Stimulated activated CD8-positive, alpha-beta memory T cell treated with anti-CD3 and anti-CD28 coated beads, Interleukin-7, amount 100 ng/mL, for 1 hour (primary cell): ENCODE measurements at regions not wholly inside any gene's neighbourhood (a gene's known extent, or its start where the extent isn't known, plus 50 kb on each side); places are given as distances from the start of the nearest gene placed in this dataset.
"Not testable (repeated sequence)": the region's sequence is repeated elsewhere in the genome, so short reads cannot be mapped to it uniquely, and the experiment has no call there.

Experiments used
- DNase-seq, 2 donors: peaks; one replicate each; pipeline ENCODE4 v3.0.0-alpha.2; 2020; ENCODE audit warnings: low read depth in 2 of 2

GRCh38 chr16:33583702-33584101 lies 124.3 kb downstream of the TP53TG3F start:
- DNase-seq = not testable (repeated sequence)

DNA sequence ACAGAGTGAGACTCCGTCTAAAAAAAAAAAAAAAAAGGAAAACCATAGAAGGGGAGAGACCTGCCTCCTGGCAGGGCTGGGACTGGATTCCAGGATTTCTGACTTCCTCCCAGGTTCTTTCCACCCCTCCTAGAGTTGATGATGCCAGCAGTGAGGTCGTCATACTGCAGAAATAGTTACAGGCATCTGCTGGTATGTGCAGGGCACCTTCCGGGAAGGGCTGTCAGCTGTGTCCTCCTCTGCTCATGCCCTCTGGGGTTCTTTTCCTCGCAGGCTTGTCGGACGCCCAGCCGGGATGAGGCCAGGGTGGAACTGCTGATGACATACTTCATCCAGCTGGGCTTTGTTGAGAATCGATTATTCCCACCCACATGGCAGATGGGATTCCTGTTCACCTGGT lies 129.2 kb downstream of the TP53TG3F start:
- DNase-seq = not testable (repeated sequence)

DNA sequence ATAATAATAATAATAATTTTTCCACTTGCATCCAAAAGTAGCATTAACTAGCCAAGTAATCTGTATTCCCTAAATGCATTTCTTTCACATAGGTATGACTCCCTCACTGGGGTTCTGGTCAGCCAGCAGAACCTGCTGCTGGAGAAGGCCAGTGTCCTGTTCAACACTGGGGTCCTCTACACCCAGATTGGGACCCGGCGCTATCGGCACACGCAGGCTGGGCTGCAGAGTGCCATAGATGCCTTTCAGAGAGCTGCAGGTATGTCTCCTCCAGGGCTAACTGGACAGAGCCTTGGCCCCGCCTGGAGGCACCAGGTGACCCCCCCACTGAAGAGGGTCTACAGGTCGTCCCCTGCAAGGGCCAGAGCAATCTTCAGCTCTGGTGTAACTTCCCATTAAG lies 133.9 kb downstream of the TP53TG3F start:
- not testable (repeated sequence) for DNase-seq

- DNase-seq = not testable (repeated sequence)
These were observed 135.7 kb downstream of the TP53TG3F start for GRCh38 chr16:33595074-33595473.

- not testable (repeated sequence) for DNase-seq
These were observed 141.6 kb downstream of the TP53TG3F start for GRCh38 chr16:33601029-33601428.

DNA sequence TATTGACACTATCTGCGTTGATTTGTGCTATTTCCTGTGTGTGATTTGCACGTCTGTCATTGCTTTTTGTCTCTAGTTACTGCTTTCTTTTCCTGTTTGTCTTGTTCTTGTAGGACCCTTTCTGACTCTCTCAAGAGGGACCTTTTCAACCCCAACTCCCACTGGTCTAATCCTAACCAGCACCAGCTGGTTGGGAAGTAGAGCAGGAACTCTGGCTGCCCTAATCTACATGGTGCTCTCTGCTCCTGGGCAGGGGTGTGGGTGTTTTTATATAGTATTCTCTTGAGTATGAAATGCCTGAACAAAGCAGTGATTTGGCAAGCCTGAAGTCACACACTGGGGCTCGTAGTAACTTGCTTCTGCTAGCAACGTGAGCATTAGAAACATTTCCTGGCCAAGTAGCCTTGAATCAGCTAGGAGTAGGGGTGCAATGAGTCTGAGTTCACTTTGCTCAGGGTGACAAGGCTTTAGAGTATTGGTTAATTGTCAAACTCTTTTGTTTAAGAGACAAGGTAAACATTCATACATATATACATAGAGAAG lies 164.2 kb downstream of the TP53TG3F start:
- not testable (repeated sequence) for DNase-seq

DNA sequence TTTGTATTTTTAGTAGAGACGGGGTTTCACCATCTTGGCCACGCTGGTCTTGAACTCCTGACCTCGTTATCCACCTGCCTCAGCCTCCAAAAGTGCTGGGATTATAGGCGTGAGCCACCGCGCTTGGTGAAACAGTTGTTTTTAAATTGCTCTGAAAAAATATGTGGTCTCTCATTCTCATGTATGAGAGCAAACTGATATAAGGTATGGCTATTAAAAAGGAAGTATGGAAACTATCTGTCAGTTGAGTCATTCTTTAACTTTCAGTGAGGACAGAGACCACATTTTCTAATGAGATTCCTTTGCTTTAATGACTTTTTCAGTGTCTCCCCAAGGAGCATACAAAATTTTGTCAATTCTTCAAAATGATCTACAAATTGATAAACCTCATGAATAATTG lies 169.5 kb downstream of the TP53TG3F start:
- DNase-seq = not testable (repeated sequence)

DNA sequence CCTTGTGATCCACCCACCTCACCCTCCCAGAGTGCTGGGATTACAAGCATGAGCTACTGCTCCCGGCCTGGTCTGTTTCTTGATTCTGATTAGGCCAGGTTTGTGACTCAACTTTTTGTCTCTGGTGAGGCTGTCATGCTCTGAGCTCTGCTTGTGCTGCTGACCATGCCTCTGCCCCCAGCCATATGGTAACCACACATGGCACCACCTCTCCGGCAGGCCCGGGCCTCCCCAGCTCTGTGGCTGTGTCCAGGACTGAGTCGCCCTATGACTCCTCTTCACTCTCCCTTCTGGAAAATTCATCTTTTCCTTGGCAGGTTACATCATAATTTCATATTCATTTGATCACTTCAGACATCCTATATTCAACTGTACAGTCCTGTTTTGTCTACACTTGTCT lies 172.3 kb downstream of the TP53TG3F start:
- not testable (repeated sequence) for DNase-seq

GRCh38 chr16:33634057-33634456 lies 174.6 kb downstream of the TP53TG3F start:
- DNase-seq = not testable (repeated sequence)

- not testable (repeated sequence) for DNase-seq
These were observed 177.3 kb downstream of the TP53TG3F start for GRCh38 chr16:33636760-33637159.

DNA sequence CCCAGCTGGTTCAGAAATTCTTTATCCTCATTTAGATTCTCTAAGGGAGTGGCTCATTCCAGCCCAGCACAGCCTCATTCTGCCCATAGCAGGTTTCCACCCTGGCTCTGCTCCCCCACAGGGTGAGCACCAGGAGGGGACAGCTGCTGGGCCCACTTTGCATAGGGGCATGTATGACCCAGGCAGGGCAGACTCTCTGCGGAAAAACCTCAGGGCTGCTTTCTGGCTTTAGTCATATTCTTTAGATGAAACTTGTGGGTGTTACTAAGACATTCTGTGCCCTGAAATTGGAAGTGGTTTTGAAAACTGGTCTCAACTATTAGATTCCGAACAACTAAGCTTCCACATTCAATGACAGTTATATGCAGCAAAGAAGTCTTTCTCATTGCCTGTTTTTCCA lies 183.9 kb downstream of the TP53TG3F start:
- DNase-seq = not testable (repeated sequence)

- DNase-seq = not testable (repeated sequence)
These were observed 184.4 kb downstream of the TP53TG3F start for GRCh38 chr16:33643698-33644381.

- DNase-seq = not testable (repeated sequence)
These were observed 187.0 kb downstream of the TP53TG3F start for GRCh38 chr16:33646386-33646785.

DNA sequence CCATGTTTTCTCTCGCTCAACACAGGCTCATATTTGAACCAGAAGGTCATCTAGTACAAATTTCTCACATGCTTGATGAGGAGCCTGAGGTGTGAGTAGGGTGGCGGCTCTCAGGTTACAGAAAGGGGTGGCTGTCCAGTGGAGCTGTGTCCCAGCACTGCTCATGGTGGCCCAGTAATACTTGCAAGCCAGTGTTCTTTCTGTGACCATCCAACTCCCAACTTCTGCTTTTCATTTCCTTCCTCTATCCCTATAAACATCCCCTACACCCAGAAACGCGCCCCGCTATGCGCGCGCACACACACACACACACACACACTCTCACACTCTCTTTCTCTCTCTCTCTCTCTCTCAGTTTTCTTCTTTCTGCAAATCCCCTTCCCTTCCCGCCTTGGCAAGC lies 196.3 kb downstream of the TP53TG3F start:
- DNase-seq = not testable (repeated sequence)

DNA sequence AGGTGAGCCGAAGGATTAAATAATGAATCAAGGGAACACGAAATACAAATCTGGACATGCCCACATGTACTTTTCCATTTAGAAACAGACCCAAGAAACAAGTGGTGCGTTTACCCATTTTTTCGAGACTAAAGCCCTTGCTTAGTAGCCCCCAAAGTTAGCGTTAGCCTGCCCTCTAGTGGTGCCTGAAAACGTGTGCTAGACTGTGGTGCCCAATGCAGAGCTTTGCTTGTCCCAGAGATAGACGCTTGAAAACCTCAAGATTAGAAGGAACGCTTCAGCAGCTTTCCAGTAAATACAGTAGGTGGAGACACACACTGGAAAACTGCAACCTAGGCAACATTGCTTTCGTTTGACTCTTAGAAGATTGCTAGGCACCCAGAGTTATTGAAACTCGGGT lies 197.0 kb downstream of the TP53TG3F start:
- not testable (repeated sequence) for DNase-seq

- DNase-seq = not testable (repeated sequence)
These were observed 198.3 kb downstream of the TP53TG3F start for GRCh38 chr16:33657717-33658116.

DNA sequence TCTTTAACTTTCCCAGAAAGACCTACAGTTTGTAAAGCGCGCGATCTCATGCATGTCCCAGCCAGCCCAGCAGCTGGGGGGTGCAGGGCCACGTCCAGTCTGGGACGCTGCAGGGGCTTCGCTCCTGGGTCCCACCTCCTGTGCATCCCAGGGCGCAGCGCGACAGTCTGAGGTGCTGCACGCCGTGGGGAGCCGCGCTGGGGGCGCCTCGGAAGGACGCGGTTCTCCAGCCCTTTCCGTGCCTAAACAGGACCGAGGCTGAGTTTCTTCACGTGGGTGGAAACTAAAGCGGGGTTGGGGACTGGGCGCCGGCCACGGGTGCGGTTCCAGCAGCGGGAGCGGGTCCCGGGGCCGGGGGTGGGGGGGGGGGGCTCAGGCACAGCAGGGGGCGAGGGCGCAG lies 221.4 kb downstream of the TP53TG3F start:
- DNase-seq = not testable (repeated sequence)

DNA sequence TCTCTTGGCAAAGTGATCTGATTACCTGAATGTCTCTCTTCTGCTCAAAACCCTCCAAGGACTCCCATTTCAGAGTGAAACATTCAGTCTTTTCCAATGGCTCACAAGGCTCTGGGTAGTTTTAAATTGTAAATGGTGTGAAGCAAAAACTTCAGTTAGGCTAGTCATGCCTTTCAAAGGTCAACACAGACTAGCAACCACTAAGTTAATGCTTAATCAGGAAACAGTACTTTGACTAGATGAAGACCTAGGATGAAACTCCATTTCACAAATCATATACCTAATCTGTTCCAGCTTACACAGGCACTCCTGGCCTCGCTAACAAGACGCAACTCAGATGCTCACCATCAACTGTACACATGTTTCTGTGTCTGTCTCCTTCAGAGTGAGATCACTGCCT lies 240.9 kb downstream of the TP53TG3F start:
- DNase-seq = not testable (repeated sequence)

DNA sequence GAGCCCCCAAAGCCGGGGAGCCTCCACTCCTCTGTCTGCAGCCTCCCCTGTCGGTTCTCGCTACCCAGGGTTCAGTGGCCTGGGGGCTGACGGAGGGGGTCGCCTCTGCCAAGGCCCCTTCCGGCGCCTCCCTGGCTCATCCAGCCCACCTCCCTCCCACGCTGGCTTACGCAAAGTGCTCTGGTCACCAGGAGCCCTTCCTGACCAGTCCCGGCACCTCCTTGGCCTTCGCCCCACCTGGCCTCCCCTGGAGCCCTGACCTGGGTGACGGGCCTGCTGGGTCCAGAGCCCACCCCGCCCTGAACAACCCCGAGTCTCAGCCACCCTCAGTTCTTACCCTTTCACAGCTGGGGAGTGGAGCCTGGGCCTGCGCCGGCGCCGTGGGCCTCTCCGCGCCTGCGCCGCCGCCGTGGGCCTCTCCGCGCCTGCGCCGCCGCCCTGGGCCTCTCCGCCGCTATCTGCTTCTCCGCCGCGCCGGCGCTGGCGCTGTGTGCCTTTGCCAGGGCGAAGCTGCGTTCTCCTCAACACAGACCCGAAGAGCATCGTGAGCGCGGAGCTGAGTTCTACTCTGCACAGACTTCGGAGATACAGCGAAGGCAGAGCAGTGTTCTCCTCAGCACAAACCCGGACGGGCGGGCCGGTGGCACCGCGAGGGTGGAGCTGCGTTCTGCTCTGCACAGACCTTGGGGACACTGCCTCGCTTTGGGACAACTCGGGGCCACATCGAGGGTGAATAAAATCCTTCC lies 247.6 kb downstream of the TP53TG3F start:
- not testable (repeated sequence) for DNase-seq

DNA sequence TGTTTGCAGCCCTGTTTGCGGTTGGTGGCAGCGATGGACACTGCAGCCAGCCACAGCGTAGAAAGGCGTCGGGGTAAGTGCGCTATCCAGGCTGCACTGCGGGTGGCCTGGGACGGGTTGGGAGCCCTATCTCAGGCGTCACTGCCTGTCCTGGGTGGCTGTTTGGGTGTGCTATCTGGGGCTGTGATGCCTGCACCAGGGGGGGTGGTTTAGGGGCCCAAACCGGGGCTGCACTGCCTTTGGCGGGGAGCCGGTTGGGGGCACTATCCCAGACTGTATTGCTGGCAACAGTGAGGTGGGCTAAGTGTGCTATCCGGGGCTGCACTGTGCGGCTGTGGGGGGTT lies 248.2 kb downstream of the TP53TG3F start:
- not testable (repeated sequence) for DNase-seq

GRCh38 chr16:33709856-33710695 lies 250.7 kb downstream of the TP53TG3F start:
- DNase-seq = not testable (repeated sequence)

DNA sequence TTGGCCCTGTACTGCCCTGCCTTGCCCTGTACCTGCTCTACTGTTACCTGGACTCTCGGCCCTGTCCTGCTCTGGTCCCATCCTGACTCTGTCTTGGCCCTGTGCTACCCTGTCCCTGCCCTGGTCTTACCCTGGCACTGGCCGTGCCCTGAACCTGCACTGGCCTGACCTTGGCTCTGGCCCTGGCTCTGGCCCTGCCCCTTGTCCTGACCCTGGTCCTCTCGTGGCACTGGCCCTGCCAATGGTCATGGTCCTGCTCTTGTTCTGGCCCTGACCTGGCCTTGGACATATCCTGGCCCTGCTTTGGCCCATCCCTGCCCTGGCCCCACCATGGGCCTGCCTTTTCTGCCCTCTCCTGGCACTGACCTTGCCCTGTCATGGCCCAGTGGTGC lies 251.3 kb downstream of the TP53TG3F start:
- DNase-seq = not testable (repeated sequence)
